ENCODE measurements at regions not wholly inside any gene's neighbourhood (a gene's known extent, or its start where the extent isn't known, plus 50 kb on each side); places are given as distances from the start of the nearest gene placed in this dataset.

- Mint-ChIP-seq H3K27ac (ENCODE audit: low read depth) (no peak overlapping the region), H3K36me3 (ENCODE audit: insufficient read depth) (no peaks in the 10 kb centered on the region), H3K9me3 (no peaks in the 10 kb centered on the region), H3K27me3 (peaks cover 37% of the 10 kb centered on the region), H3K4me3 (no peak overlapping the region), H3K4me1 (no peaks in the 10 kb centered on the region)
- DNase-seq (ENCODE audit: low spot score in 2 of 2) (no peak), ATAC-seq (replicated peaks; ENCODE audit: extremely low read depth, poor library complexity, severe bottlenecking) (no peak)
These were observed 359.2 kb downstream of the BUD13 start for GRCh38 chr11:116413301-116414242.

- no peak for ATAC-seq (replicated peaks; ENCODE audit: extremely low read depth, poor library complexity, severe bottlenecking)
- Mint-ChIP-seq H3K9me3 (no peaks in the 10 kb centered on the region), H3K36me3 (ENCODE audit: insufficient read depth) (no peaks in the 10 kb centered on the region), H3K27me3 (peaks cover 30% of the 10 kb centered on the region), H3K4me1 (no peaks in the 10 kb centered on the region), H3K4me3 (no peak overlapping the region), H3K27ac (ENCODE audit: low read depth) (no peak overlapping the region)
- DNase-seq (ENCODE audit: low spot score in 2 of 2) = no peak
These were observed 360.5 kb downstream of the BUD13 start for GRCh38 chr11:116412118-116412889.

GRCh38 chr11:116409238-116409637 lies 363.5 kb downstream of the BUD13 start:
- Mint-ChIP-seq H3K36me3 (ENCODE audit: insufficient read depth) (no peaks in the 10 kb centered on the region), H3K27ac (ENCODE audit: low read depth) (no peak overlapping the region), H3K4me1 (no peaks in the 10 kb centered on the region), H3K27me3 (peaks cover 37% of the 10 kb centered on the region), H3K9me3 (no peaks in the 10 kb centered on the region), H3K4me3 (no peak overlapping the region)
- DNase-seq (ENCODE audit: low spot score in 2 of 2) (no peak), ATAC-seq (replicated peaks; ENCODE audit: extremely low read depth, poor library complexity, severe bottlenecking) (no peak)

GRCh38 chr11:116406042-116406441 lies 366.7 kb downstream of the BUD13 start:
- no peaks in the 10 kb centered on the region for H3K9me3 Mint-ChIP-seq
- no peaks in the 10 kb centered on the region for H3K36me3 Mint-ChIP-seq (ENCODE audit: insufficient read depth)
- peaks cover 20% of the 10 kb centered on the region for H3K27me3 Mint-ChIP-seq
- no peaks in the 10 kb centered on the region for H3K4me1 Mint-ChIP-seq
- DNase-seq (ENCODE audit: low spot score in 2 of 2) = no peak
- H3K27ac Mint-ChIP-seq (ENCODE audit: low read depth) = no peak overlapping the region
- no peak overlapping the region for H3K4me3 Mint-ChIP-seq
- no peak for ATAC-seq (replicated peaks; ENCODE audit: extremely low read depth, poor library complexity, severe bottlenecking)

GRCh38 chr11:116404462-116404798 lies 368.4 kb downstream of the BUD13 start:
- no peak overlapping the region for H3K27ac Mint-ChIP-seq (ENCODE audit: low read depth)
- H3K27me3 Mint-ChIP-seq = peaks cover 20% of the 10 kb centered on the region
- no peaks in the 10 kb centered on the region for H3K4me1 Mint-ChIP-seq
- no peaks in the 10 kb centered on the region for H3K36me3 Mint-ChIP-seq (ENCODE audit: insufficient read depth)
- ATAC-seq (replicated peaks; ENCODE audit: extremely low read depth, poor library complexity, severe bottlenecking) (no peak), DNase-seq (ENCODE audit: low spot score in 2 of 2) (no peak)
- H3K4me3 Mint-ChIP-seq = no peak overlapping the region
- H3K9me3 Mint-ChIP-seq = no peaks in the 10 kb centered on the region

GRCh38 chr11:116403794-116404461 lies 368.9 kb downstream of the BUD13 start:
- Mint-ChIP-seq H3K27me3 (peaks cover 20% of the 10 kb centered on the region), H3K36me3 (ENCODE audit: insufficient read depth) (no peaks in the 10 kb centered on the region), H3K9me3 (no peaks in the 10 kb centered on the region), H3K4me3 (no peak overlapping the region), H3K4me1 (no peaks in the 10 kb centered on the region), H3K27ac (ENCODE audit: low read depth) (no peak overlapping the region)
- DNase-seq (ENCODE audit: low spot score in 2 of 2) (no peak), ATAC-seq (replicated peaks; ENCODE audit: extremely low read depth, poor library complexity, severe bottlenecking) (no peak)

GRCh38 chr11:116400081-116400480 lies 372.7 kb downstream of the BUD13 start:
- H3K9me3 Mint-ChIP-seq = no peaks in the 10 kb centered on the region
- H3K4me3 Mint-ChIP-seq = no peak overlapping the region
- H3K36me3 Mint-ChIP-seq (ENCODE audit: insufficient read depth) = no peaks in the 10 kb centered on the region
- peaks cover 5% of the 10 kb centered on the region for H3K27me3 Mint-ChIP-seq
- ATAC-seq (replicated peaks; ENCODE audit: extremely low read depth, poor library complexity, severe bottlenecking) = no peak
- DNase-seq (ENCODE audit: low spot score in 2 of 2) = no peak
- no peak overlapping the region for H3K27ac Mint-ChIP-seq (ENCODE audit: low read depth)
- no peaks in the 10 kb centered on the region for H3K4me1 Mint-ChIP-seq

GRCh38 chr11:116397602-116398084 lies 375.1 kb downstream of the BUD13 start:
- Mint-ChIP-seq H3K27ac (ENCODE audit: low read depth) (no peak overlapping the region), H3K4me1 (no peaks in the 10 kb centered on the region), H3K9me3 (no peaks in the 10 kb centered on the region), H3K36me3 (ENCODE audit: insufficient read depth) (no peaks in the 10 kb centered on the region), H3K4me3 (no peak overlapping the region), H3K27me3 (no peaks in the 10 kb centered on the region)
- ATAC-seq (replicated peaks; ENCODE audit: extremely low read depth, poor library complexity, severe bottlenecking) (no peak), DNase-seq (ENCODE audit: low spot score in 2 of 2) (no peak)

- H3K4me3 Mint-ChIP-seq = no peak overlapping the region
These were observed 376.5 kb downstream of the BUD13 start for GRCh38 chr11:116396331-116396730.

GRCh38 chr11:116394022-116394421 lies 378.8 kb downstream of the BUD13 start:
- Mint-ChIP-seq H3K9me3 (no peaks in the 10 kb centered on the region), H3K27ac (ENCODE audit: low read depth) (no peak overlapping the region), H3K4me3 (no peak overlapping the region), H3K27me3 (peaks cover 11% of the 10 kb centered on the region), H3K36me3 (ENCODE audit: insufficient read depth) (no peaks in the 10 kb centered on the region), H3K4me1 (no peaks in the 10 kb centered on the region)
- DNase-seq (ENCODE audit: low spot score in 2 of 2) (no peak), ATAC-seq (replicated peaks; ENCODE audit: extremely low read depth, poor library complexity, severe bottlenecking) (no peak)

More at GRCh38 chr11:116396331-116396730, 376.5 kb downstream of the BUD13 start:
- DNase-seq (ENCODE audit: low spot score in 2 of 2) = no peak
- no peaks in the 10 kb centered on the region for H3K36me3 Mint-ChIP-seq (ENCODE audit: insufficient read depth)
- H3K27ac Mint-ChIP-seq (ENCODE audit: low read depth) = no peak overlapping the region
- no peak for ATAC-seq (replicated peaks; ENCODE audit: extremely low read depth, poor library complexity, severe bottlenecking)
- no peaks in the 10 kb centered on the region for H3K9me3 Mint-ChIP-seq
- H3K4me1 Mint-ChIP-seq = no peaks in the 10 kb centered on the region
- H3K27me3 Mint-ChIP-seq = peaks cover 9% of the 10 kb centered on the region

- H3K4me3 Mint-ChIP-seq = no peak overlapping the region
- H3K9me3 Mint-ChIP-seq = no peaks in the 10 kb centered on the region
- ATAC-seq (replicated peaks; ENCODE audit: extremely low read depth, poor library complexity, severe bottlenecking) = no peak
- no peak for DNase-seq (ENCODE audit: low spot score in 2 of 2)
- no peaks in the 10 kb centered on the region for H3K36me3 Mint-ChIP-seq (ENCODE audit: insufficient read depth)
- H3K27me3 Mint-ChIP-seq = peaks cover 11% of the 10 kb centered on the region
- H3K27ac Mint-ChIP-seq (ENCODE audit: low read depth) = no peak overlapping the region
- H3K4me1 Mint-ChIP-seq = no peaks in the 10 kb centered on the region
These were observed 381.8 kb downstream of the BUD13 start for GRCh38 chr11:116390963-116391362.

GRCh38 chr11:116388146-116388545 lies 384.6 kb downstream of the BUD13 start:
- ATAC-seq (replicated peaks; ENCODE audit: extremely low read depth, poor library complexity, severe bottlenecking) (no peak), DNase-seq (ENCODE audit: low spot score in 2 of 2) (no peak)
- Mint-ChIP-seq H3K36me3 (ENCODE audit: insufficient read depth) (no peaks in the 10 kb centered on the region), H3K9me3 (no peaks in the 10 kb centered on the region), H3K4me3 (no peak overlapping the region), H3K4me1 (no peaks in the 10 kb centered on the region), H3K27ac (ENCODE audit: low read depth) (no peak overlapping the region), H3K27me3 (peaks cover 11% of the 10 kb centered on the region)

Data from central memory CD8-positive, alpha-beta T cell (primary cell).